NCI-H2196 (cell line): ENCODE measurements at regions not wholly inside any gene's neighbourhood (a gene's known extent, or its start where the extent isn't known, plus 50 kb on each side); places are given as distances from the start of the nearest gene placed in this dataset.

Experiments
- DNase-seq: peaks from one replicate; lab custom pipeline; 2025; ENCODE audit not compliant: unreplicated experiment; lab: John Stamatoyannopoulos, UW

DNA sequence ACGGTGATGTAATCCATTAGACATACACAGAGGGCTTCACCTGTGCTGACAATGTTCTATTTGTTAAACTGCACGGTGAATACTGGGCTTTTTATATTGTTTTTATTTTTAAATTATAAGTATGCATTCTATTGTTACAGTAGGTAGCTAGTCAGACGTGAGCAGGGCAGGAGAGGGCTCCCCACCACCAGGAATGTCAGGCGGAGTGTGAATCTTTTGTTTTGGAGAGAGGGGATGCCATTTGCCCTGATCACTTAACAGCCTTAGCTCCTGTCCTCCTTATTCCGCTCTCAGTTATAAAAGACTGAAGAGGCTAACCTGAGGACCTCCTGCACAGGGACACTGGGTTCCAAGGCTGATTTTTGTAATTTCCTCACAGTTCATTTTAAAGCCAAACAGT, 151.6 kb upstream of the TAPT1 start:
- no peak for DNase-seq

DNA sequence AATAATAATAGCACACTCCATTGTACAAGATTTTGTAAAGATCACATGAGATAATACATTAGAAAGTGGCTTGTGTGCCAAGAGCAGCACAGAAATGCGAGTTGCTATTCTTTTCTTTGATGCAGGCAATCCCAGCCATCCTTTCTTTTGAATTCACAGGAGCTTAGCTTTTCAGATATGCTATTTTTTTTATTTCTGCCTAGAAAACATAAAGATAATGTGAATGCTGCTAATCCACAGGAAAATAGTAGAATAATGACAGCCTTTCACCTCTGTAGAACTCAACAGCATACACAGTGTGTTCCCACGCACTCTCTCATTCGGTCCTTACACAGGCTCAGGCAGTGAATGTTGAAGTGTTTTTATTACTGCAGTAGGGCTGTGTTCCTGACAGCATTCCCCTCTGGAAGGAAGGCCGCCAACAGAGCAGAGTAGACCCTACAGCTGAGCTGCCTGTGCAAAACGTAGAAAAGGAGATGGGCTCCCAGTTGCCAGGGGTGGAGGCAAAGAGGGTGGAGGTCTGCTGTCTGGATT, 138.8 kb upstream of the TAPT1 start:
- DNase-seq = no peak

DNA sequence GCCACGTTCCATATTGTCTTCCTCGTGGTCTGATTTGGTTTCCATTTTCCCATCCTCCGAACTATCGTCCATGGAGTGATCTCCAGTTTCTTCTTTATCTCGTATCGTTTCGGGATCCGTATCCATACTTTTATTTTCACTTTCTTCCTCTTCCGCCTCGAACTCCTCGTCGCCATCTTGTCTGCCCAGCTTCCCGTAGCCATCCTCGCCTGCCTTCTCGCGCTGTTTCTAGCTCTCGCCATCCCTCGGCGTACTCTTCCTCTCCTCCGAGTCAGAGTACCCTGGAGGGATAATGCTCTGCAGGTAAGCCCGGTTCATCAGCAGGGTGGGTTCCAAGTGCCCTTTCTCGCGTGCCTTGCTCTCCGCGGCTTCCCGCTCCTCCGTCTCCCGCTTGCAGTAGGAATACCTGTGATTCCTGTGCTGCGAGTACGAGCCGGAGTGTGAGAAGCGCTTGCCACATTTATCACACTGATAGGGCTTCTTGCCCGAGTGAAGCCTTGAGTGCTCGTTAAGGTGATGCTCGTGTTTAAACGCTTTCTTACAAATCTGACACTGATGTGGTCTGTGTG, 134.5 kb upstream of the TAPT1 start:
- no peak for DNase-seq

DNA sequence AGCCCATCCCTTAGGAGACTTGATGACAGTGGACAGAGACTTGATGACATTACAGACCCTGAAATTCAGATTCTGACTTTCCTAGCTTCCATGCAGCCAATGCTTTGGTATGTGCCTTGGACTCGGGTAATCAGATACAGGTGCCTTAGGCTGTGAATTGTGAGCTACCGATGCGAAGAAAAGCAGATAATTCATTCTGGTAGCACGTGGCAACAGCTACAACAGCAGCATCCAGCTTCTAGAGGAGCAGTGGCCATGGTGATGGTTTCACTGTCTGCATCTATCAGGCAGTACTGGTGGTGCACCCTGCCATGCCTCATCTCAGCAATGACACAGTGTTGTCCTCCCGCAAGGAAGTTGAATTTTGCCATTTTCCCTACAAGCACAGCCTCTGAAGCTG, 126.9 kb upstream of the TAPT1 start:
- no peak for DNase-seq

- DNase-seq = no peak
Observed at GRCh38 chr4:16351161-16351560, 124.9 kb upstream of the TAPT1 start.

DNA sequence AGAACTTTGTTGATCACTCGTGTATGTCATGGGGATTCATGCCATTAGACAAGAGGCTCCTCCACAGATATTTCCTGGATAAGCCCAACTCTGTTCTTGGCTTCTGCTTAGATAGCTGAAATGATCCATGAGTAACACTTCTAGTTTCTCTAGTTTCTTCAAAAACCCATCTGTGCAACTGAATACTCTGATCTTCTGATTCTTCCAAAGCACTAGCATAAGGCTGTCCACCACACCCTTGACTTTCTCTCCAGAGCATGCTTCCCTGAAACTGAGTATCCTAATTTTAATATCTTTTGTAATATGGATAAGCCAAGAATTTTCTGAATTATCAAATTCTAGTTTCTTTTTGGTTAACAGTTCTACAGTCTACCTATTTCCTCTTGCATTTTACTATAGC, 118.6 kb upstream of the TAPT1 start:
- DNase-seq = no peak

DNA sequence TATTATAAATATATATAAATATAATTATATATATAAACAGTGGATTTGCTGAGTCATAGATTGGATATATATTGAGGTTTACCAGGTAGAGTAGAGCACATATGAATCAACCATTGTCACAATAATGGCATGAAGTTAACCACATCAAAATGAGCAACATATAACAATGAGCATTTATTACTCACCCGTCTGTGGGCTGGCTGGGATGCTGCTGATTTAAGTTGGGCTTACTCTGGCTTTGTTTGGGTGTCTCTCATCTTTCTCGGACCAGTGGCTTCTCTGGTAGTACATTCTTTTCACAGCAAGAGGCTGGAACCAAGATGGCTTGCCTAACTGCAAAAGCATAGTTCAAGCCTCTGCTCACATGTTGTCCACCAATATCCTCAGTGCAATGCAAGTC, 111.7 kb upstream of the TAPT1 start:
- no peak for DNase-seq

DNA sequence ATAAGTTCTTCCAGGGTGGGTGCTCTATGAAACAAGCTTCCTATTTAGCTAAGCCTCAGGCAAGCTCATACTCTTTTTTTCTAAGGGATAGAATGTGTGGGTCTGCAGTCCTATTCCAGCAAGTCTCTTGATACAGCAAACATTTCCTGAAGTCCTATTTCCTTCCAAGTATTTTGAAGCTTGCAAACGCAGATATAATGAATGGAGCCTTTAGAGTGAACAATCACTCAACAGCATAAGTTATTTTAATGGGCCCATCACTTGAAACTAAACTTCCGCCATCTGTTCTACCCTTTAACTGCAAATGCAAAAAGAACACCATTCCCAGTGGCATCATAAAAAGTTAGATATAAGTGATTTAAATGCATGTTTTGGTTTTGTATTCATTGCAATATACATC, 108.3 kb upstream of the TAPT1 start:
- no peak for DNase-seq

- DNase-seq = no peak
Observed at GRCh38 chr4:16329797-16330134, 103.5 kb upstream of the TAPT1 start.

DNA sequence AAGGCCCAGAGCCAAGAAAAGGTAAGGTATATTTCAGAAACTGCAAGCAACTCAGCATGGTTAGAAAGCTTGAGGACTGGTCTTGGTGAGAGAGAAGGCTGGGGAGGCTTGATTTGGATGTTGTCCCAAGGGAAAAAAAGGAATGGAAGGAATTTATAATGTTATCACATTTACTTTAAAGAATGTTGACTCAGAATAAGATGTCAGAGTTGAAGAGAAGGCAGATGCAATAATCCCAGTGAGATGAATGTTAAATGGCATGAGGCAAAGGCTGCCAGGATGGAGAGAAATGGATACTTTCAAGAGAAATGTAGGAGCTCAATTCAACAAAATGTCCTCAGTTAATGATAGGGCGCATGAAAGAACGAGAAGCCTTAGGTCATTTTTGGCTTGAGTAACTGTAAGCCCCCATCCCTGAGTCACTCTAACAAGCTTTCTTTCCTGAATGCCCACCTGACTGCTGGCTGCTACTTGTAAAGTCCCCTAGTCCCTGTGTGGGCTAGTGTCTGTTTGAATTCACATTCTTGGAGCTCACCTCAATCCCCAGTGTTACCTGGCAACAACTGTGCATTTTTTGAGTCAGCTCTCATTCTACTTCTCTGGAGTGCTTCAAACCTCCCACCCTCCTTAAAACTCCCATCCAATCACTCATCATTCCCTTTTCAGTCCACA, 103.0 kb upstream of the TAPT1 start:
- no peak for DNase-seq

GRCh38 chr4:16322183-16322582, 95.9 kb upstream of the TAPT1 start:
- DNase-seq = no peak

DNA sequence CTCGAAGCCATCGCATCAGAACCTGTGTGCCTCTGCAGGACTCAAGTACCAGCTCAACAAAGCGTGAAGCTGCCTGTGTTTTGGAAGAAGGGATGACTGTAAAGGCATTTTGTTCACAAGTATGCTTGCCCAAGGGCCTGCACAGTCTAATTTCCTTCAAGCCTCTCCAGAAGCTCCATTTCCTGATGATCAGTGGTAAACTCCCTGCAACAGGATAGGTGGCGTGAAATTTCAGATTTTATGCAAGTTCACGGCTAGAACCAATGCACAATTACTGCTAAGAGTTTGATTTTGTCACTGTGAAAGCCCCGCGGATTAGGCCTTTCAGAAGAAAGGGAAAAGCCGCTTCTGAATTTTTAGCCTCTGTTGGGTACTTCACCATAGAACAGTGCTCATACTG, 89.2 kb upstream of the TAPT1 start:
- DNase-seq = no peak

- no peak for DNase-seq
Observed at GRCh38 chr4:16310606-16311005, 84.3 kb upstream of the TAPT1 start.

DNA sequence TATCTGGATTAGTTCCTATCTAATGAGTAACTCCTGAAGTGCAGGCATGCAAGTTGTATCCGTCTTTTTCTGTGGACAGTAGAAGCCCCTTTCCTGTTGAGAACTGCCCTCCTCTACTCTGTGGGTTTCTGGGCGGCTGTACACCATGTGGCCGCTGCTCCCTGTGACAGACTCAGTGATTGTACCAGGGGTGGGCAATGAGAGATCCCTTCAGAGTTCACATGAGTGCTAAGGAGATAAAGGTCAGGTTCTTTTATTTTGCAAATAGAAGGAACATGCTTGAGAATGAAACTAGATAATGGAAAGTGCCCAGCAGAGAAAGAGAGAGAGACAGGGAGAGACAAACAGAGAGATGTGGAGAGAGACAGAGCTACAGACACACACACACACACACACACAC, 76.4 kb upstream of the TAPT1 start:
- DNase-seq = no peak

- DNase-seq = no peak
Observed at GRCh38 chr4:16297003-16297402, 70.7 kb upstream of the TAPT1 start.

DNA sequence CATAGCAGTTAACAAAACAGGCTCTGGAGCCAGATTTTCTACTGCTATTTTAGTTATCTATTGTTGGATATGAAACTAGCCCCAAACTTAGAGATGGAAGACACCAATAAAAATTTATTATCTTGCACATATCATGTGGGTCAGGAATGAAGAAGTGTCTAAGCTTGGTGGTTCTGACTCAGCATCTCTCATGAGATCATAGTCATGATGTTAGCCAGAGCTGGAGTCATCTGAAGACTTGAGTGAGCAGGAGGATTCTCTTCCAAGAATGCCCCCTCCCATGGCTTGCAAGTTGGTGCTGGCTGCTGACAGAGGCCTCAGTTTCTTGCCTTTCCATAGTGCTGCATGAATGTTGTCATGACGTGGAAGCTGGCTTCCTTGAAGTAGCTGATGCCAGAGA, 68.2 kb upstream of the TAPT1 start:
- DNase-seq = no peak

- no peak for DNase-seq
Observed at GRCh38 chr4:16293210-16293838, 67.1 kb upstream of the TAPT1 start.

- no peak for DNase-seq
Observed at GRCh38 chr4:16292585-16292984, 66.3 kb upstream of the TAPT1 start.

DNA sequence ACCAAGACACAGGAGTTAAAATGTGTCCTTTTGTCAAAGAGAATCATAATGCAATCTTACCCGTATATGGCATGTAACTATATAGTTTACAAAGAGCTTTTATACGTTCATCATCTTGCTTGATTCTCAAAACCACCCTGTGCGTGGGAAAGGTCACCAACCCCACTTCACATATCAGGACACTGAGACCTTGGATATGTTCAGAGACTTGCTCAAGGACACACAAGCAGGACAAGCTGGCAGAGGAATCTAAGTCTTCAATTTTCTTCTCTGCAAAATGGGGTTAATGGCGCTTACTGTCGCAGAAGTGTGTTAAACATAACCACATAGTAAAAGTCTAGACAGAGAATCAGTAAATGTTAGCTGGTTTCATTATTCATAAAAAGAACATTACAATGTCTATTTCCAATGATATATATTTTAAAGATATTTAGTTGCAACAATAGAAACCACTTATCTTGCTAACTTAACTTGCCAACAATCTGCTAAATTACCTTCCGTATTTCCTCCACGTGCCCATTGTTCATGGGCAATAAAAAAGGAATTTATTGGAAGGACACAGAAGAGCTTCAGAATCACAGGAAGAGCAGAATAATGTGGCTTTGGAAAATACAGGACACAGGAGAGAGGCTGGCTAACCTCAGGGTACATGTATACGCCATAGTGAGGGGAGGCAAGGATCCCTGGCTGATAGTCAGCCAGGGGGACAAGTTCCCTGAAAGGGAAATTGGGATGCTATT, 64.6 kb upstream of the TAPT1 start:
- DNase-seq = no peak

- DNase-seq = peak; percentile 27
Observed at GRCh38 chr4:16289897-16290554, 63.8 kb upstream of the TAPT1 start.

DNA sequence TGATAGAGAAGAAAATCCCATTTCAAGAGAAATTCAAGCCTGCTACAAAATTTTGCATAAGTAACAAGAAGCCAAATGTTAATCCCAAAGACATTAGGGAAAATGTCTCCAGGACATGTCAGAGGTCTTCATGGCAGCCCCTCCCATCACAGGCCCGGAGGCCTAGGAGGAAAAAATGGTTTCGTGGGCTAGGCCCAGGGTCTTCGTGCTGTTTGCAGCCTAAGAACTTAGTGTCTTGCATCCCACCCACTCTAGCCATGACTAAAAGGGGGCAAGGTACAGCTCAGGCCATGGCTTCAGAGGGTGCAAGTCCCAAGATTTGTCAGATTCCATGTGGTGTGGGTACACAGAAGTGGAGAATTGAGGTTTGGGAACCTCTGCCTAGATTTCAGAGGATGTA, 57.8 kb upstream of the TAPT1 start:
- no peak for DNase-seq
